ENCODE measurements at regions not wholly inside any gene's neighbourhood (a gene's known extent, or its start where the extent isn't known, plus 50 kb on each side); places are given as distances from the start of the nearest gene placed in this dataset.

GRCh38 chr12:111103583-111103982 is 183.2 kb upstream of the MYL2 start:
- in situ Hi-C loops (cut with HindIII; ENCODE audit: low sequenced_read_pairs): no loop called here
- no peak overlapping the region for H3K4me3 ChIP-seq (ENCODE audit: low read depth, low read length)
- DNase-seq (ENCODE audit: low read depth): no peak
- TF ChIP-seq, protein P1, sequence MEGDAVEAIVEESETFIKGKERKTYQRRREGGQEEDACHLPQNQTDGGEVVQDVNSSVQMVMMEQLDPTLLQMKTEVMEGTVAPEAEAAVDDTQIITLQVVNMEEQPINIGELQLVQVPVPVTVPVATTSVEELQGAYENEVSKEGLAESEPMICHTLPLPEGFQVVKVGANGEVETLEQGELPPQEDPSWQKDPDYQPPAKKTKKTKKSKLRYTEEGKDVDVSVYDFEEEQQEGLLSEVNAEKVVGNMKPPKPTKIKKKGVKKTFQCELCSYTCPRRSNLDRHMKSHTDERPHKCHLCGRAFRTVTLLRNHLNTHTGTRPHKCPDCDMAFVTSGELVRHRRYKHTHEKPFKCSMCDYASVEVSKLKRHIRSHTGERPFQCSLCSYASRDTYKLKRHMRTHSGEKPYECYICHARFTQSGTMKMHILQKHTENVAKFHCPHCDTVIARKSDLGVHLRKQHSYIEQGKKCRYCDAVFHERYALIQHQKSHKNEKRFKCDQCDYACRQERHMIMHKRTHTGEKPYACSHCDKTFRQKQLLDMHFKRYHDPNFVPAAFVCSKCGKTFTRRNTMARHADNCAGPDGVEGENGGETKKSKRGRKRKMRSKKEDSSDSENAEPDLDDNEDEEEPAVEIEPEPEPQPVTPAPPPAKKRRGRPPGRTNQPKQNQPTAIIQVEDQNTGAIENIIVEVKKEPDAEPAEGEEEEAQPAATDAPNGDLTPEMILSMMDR (IDR thresholded peaks at IDR 0.05; ENCODE audit: low read depth, low read length, missing control alignments): no peak

DNA sequence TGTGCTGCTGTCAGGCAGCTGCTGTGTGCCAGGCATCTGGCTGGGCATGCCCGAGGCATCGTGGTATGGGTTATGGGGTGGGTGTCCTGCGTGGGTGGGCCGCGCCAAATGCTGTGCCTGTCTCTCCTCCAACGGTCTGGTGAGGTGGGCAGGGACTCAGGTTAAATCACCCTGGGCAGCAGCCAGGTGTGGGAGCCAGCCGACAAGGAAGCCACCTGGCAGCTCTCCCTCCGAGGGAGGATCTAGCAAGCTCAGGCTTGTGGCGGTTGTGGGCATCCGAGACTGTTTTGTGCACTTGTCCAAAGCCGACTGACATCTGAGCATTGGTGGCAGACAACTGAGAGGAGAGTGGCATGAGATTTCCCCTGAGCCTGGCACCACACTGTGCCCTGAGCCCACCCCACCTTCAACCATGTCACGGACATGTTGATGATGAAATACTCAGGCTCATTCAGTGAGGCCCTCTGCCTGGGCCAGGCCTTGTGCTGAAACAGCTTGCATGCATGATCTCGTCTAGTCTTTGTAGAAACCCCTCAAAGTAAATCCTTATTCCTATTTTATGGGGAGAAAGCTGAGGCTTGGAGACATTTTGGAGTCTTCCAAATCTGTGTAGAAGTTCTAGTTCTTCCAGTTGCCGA is 181.8 kb upstream of the MYL2 start:
- H3K4me3 ChIP-seq (ENCODE audit: low read depth, low read length): no peak overlapping the region
- DNase-seq (ENCODE audit: low read depth): no peak
- in situ Hi-C loops (cut with HindIII; ENCODE audit: low sequenced_read_pairs): no loop called here
- TF ChIP-seq, protein P1 (IDR thresholded peaks at IDR 0.05; ENCODE audit: low read depth, low read length, missing control alignments): no peak

DNA sequence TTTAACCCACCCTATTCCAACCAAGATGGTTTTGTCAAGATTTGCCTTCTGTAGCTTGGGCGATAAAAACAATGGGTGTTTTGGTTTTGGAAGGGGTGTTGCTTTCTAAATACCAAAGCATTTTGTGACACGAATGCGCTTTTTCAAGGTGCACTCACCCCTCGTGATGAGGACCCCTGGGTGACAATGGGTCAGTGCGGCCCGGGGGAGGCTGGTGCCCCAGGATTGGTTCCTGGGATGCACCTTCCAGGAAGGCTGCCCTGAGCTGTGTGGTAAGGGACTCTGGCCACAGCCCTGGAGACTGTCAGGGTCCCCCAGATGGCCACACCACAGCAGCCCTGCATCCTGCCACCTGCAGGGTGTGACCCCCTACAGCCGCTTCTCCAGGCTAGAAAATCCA is 180.6 kb upstream of the MYL2 start:
- H3K4me3 ChIP-seq (ENCODE audit: low read depth, low read length): no peak overlapping the region
- DNase-seq (ENCODE audit: low read depth): no peak
- in situ Hi-C loops (cut with HindIII; ENCODE audit: low sequenced_read_pairs): no loop called here
- TF ChIP-seq, protein P1 (IDR thresholded peaks at IDR 0.05; ENCODE audit: low read depth, low read length, missing control alignments): no peak

DNA sequence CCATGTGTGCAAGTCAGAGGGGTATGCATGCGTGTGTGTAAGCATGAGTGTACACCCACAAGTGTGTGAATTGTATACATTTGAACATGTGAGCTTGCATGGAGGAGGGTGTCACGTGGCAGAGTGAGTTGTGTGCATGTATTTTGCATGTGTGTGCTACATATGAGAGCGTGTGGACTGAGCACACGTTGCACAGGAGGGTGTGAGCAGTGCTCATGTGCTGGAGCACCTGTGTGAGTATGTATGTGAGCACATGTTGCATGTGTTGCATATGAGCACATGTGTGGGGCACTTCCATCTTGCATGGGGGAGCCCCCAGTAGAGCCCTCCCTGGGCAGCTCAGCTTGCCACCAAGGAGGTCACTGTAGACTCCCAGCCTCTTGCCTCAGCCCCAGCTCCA is 180.2 kb upstream of the MYL2 start:
- DNase-seq (ENCODE audit: low read depth): no peak
- TF ChIP-seq, protein P1 (IDR thresholded peaks at IDR 0.05; ENCODE audit: low read depth, low read length, missing control alignments): no peak
- in situ Hi-C loops (cut with HindIII; ENCODE audit: low sequenced_read_pairs): no loop called here
- no peak overlapping the region for H3K4me3 ChIP-seq (ENCODE audit: low read depth, low read length)

GRCh38 chr12:111100003-111100402 is 179.6 kb upstream of the MYL2 start:
- H3K4me3 ChIP-seq (ENCODE audit: low read depth, low read length): no peak overlapping the region
- DNase-seq (ENCODE audit: low read depth): no peak
- in situ Hi-C loops (cut with HindIII; ENCODE audit: low sequenced_read_pairs): no loop called here
- TF ChIP-seq, protein P1 (IDR thresholded peaks at IDR 0.05; ENCODE audit: low read depth, low read length, missing control alignments): no peak

DNA sequence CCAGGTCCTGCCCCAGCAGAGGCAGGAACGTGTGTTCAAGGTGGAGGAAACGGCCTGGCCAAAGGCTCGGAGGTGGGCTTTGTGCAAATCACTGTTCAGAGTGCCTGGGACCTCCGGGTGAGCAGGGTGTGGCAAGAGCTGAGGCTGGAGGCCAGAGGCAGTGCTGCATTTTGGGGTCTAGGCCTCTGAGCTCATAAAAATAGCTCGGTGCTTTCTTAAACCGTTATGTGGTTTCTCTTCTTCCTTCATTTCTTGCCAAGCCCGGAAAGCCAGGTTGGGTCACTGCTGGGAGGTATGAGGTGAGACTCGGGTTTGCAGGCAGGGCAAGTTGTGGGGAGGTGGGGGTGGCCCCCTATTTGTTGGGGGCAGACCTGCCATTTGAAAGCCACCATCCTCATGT is 178.8 kb upstream of the MYL2 start:
- TF ChIP-seq, protein P1 (IDR thresholded peaks at IDR 0.05; ENCODE audit: low read depth, low read length, missing control alignments): no peak
- in situ Hi-C loops (cut with HindIII; ENCODE audit: low sequenced_read_pairs): no loop called here
- DNase-seq (ENCODE audit: low read depth): no peak
- no peak overlapping the region for H3K4me3 ChIP-seq (ENCODE audit: low read depth, low read length)

All from astrocyte of the cerebellum (primary cell).